HepG2 (cell line): ENCODE measurements at regions not wholly inside any gene's neighbourhood (a gene's known extent, or its start where the extent isn't known, plus 50 kb on each side); places are given as distances from the start of the nearest gene placed in this dataset.

ENCODE experiments used
- CTCF ChIP-seq: sonication (generic); formaldehyde crosslinking; IDR thresholded peaks from 2 replicates; pipeline ENCODE4 v1.5.0; 2020; ENCODE audit warnings: mild to moderate bottlenecking, missing genetic modification reagents, moderate library complexity
- MTA1 ChIP-seq: sonication (generic); formaldehyde crosslinking; IDR thresholded peaks from 2 replicates; pipeline ENCODE4 v1.4.0; 2020; ENCODE audit warnings: missing genetic modification reagents, mild to moderate bottlenecking, borderline replicate concordance

GRCh38 chr13:106649495-106649894, 81.6 kb upstream of the ARGLU1 start:
- TF ChIP-seq MTA1 (CRISPR knock-in tag) (no peak), CTCF (CRISPR knock-in tag) (no peak)
